NCI-H345 treated with DMSO at 0.1 percent for 48 hours (cell line): ENCODE measurements at regions not wholly inside any gene's neighbourhood (a gene's known extent, or its start where the extent isn't known, plus 50 kb on each side); places are given as distances from the start of the nearest gene placed in this dataset.

Source experiments
- DNase-seq: peaks from one replicate; lab custom pipeline; 2025; ENCODE audit not compliant: unreplicated experiment; lab: John Stamatoyannopoulos, UW

GRCh38 chr9:99680191-99680590, 141.5 kb upstream of the NR4A3 start:
- no peak for DNase-seq

DNA sequence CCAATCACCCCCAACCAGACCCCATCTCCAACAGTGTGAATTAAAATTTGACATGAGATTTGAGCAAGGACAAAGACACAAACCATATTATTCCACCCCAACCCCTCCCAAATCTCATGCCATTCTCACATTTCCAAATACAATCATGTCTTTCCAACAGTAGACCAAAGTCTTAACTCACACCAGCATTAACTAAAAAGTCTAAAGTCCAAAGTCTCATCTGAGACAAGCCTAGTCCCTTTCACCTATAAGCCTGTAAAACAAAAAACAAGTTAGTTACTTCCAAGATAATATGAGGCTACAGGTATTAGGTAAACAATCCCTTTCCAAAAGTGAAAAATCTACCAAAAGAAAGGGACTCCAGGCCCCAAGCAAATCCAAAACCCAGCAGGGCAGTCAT, 140.6 kb upstream of the NR4A3 start:
- no peak for DNase-seq

GRCh38 chr9:99682378-99682777, 139.3 kb upstream of the NR4A3 start:
- DNase-seq, result no peak

DNA sequence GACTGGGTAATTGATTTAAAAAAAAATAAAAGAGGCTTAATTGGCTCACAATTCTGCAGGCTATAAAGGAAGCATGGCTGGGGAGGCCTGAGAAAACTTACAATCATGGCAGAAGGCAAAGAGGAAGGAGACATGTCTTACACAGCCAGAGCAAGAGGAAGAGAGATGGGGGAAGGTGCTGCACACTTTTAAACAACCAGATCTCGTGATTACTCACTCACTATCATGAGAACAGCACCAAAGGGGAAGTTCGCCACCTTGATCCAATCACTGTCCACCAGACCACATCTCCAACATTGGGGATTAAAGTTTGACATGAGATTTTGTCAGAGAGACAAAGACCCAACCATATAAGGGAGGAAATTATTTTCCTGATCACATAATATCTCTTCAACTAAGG, 138.8 kb upstream of the NR4A3 start:
- DNase-seq, result no peak

GRCh38 chr9:99690573-99690972, 131.1 kb upstream of the NR4A3 start:
- peak; percentile 92 for DNase-seq

GRCh38 chr9:99693888-99694287, 127.8 kb upstream of the NR4A3 start:
- DNase-seq, result no peak

DNA sequence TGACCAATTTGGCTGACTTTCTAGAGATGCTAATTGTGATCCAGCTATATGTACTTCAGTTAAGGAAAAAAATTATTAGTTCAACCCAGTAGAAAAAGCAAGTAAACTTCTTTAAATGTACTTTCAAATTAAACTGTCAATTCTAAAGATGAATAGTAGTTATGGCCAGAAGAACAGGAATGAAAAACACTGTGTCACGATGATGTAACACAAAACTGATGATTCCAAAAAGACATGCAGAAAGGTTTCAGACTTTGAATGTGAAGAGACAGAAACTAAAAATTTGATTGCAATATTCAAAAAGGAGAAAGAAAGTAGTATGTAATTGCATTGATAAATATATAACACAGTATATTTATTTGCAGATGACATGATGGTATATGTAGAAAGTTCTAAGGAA, 127.3 kb upstream of the NR4A3 start:
- DNase-seq, result no peak

DNA sequence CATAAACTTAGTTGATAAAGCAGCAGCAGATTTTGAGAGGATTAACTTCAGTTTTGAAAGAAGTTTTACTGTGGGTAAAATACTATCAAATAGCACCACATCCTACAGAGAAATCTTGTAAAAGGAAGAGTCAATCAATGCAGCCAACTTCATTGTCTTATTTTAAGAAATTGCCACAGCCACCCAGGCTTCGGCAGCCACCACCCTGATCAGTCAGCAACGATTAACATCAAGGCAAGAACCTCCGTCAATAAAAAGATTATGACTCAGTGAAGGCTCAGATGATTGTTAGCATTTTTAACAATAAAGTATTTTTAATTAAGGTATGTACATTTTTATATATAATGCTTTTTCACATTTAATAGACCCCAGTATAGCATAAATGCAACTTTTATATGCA, 122.3 kb upstream of the NR4A3 start:
- no peak for DNase-seq

- no peak for DNase-seq
Measured at GRCh38 chr9:99712214-99712613, 109.5 kb upstream of the NR4A3 start.

DNA sequence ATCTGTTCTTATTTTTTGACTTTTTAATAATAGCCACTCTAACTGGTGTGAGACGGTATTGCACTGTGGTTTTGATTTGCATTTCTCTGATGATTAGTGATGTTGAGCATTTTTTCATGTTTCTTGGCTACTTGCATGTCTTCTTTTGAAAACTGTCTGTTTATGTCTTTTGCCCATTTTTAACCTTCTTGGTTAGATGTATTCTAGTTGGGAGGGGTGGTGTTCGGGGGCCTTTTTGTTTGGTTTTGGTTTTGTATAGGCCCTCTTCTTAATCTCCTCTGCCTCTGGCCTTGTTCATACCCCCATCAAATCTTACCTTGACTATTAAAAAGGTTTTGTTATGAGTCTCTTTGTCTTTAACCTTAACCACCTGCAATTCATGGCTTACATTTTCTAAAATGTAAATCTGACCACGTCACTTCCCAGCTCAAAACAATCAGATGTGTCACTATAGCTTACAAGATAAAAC, 107.8 kb upstream of the NR4A3 start:
- DNase-seq, result no peak

DNA sequence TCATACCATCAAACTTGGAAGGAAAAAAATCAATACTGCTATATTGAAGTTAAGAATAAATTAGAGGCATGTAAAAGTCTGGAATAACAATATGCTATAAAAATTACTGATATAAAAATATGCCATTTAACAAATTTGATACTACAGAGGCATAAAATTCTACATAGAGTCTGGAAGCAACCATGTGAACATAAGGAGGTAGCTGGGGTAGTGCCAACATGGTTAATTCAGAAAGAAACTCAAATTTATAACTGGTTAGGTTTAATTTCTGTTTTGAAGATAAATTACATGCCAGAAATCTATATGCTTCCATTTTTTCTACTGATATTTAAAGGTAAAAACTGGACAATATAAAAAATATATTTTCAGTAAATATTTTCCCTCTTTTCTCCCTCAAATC, 103.1 kb upstream of the NR4A3 start:
- no peak for DNase-seq

DNA sequence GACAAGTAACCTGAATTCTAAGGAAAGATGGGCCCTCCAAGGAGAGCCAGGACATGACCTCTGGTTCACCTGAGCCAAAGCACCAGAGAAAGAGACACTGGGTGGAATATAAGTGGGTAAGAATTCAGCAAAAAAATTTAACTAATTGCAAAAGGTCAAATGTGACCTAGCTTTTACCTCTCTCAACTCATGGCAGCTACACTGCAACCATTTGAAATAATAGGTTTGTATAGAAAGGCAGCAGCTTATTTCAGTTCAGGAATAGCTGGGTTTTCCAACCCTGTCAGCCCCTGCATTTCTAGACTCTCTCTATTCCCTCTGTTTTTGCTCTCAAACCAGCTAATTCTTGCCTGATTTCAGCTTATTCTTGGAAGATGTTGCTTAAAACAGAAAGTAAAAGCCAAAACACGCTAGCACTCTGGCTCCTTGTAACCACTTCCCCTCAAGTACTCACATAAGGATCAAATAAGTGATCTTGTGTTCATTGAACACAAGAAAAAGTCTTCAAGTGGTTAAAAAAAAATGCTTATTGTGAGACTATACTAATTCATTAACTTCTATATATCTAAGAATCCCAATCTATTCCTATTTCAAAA, 101.1 kb upstream of the NR4A3 start:
- no peak for DNase-seq

- DNase-seq, result no peak
Measured at GRCh38 chr9:99721898-99722297, 99.8 kb upstream of the NR4A3 start.

- DNase-seq, result no peak
Measured at GRCh38 chr9:99722877-99723276, 98.8 kb upstream of the NR4A3 start.

- no peak for DNase-seq
Measured at GRCh38 chr9:99724640-99725039, 97.0 kb upstream of the NR4A3 start.

GRCh38 chr9:99725852-99726251, 95.8 kb upstream of the NR4A3 start:
- DNase-seq, result no peak

DNA sequence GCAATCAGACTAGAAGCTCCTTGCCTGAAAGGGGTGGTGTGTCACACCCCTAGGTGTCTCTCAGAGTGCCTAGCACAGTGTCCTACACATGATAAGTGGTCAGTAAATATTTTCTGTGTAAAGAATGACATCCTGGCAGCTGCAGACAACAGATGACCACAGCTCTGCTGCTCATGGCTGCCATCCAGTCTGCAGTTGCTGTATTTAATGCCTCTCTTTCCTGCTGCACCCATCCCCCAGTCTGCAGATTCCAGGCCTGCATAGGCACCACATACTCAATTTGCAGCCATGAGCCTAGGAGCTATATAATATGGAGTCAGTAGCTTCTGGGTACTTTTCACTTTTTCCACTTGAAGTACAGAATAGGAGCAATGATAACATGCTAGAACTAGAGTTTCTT, 94.9 kb upstream of the NR4A3 start:
- no peak for DNase-seq

DNA sequence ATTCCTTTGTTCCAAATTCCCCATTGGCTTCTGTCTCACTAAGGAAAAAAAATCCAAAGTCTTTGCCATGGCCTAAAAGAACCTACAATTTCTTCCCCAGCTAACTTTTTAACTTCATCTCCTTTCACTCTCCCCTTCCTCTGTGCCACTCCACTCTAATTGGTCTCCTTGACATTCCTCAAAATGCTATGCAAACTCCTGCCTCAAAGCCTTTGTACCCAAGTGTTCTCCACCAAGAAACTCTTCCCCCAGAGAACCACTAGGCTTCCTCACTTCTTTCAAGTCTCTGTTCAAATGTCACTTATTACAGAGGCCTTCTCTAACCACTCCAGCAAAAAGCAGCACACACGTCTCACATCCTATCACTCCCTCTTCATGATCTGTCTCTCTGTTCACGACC, 91.6 kb upstream of the NR4A3 start:
- no peak for DNase-seq

GRCh38 chr9:99731950-99732349, 89.7 kb upstream of the NR4A3 start:
- DNase-seq, result no peak

- no peak for DNase-seq
Measured at GRCh38 chr9:99732715-99733114, 89.0 kb upstream of the NR4A3 start.

DNA sequence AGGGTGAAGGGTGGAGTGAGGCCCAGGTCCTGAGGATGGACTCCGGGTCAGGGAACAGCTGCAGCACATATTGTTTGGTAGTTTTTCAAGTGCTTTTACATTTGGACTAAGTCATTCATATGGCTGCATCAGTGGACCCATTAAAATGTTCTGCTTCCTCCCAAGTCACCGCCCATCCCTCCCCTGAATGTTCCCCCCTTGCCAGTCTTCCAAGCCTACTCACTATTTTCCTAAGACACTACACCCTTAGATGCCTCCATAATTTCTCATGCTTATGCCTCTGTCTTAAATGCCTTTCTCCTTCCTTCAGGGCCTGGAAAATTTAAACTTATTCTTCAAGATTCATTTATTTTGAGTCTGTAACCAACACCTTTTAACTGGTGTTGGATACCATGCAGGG, 86.6 kb upstream of the NR4A3 start:
- DNase-seq, result no peak

DNA sequence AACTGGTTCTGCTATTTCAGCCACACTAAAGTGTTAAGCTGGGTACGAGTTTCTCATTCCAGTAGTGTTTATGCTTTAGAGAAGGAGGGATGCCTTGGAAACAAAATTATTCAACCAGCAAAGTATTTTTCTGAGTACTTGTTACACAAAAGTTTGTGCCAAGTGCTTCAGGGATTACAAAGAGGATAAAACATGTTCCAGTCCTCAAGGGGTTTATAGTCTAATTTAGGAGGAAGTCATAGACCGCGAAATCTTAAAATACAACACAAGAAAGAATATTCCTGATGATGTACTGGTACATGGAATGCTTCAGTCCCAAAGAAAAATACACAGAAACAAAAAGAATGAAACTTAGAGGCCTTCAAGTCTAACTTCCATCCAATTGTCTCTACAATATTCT, 85.4 kb upstream of the NR4A3 start:
- DNase-seq, result no peak

- DNase-seq, result no peak
Measured at GRCh38 chr9:99737649-99738048, 84.0 kb upstream of the NR4A3 start.

- no peak for DNase-seq
Measured at GRCh38 chr9:99743006-99743405, 78.7 kb upstream of the NR4A3 start.
